ENCODE measurements at regions not wholly inside any gene's neighbourhood (a gene's known extent, or its start where the extent isn't known, plus 50 kb on each side); places are given as distances from the start of the nearest gene placed in this dataset.
"Not testable (repeated sequence)": the region's sequence is repeated elsewhere in the genome, so short reads cannot be mapped to it uniquely, and the experiment has no call there.

DNA sequence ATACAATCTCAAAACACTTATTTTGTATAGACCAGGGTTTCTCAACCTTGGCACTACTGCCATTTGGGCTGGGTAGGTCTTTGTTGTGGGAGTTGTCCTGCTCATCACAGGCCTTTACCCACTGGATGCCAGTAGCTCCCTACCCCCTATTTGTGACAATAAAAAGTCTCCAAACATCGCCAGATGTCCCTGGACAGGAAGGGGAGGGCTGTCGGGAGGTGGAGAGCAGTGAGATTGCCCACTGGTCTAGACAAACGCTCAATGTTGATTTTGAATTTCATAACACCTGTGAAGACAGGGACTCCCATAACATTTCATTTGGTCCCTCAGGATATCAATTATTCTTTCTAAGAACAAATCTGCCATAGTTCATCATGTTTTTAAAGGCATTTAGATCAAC, 151.7 kb upstream of the PTPRG start:
- Histone ChIP-seq H3K4me1 (peaks cover 9% of the 10 kb centered on the region), H3K27me3 (ENCODE audit: low read depth) (no peaks in the 10 kb centered on the region), H3K9me3 (no peaks in the 10 kb centered on the region), H3K4me3 (no peak overlapping the region), H3K36me3 (replicated peaks) (no peaks in the 10 kb centered on the region)
- no peak for DNase-seq (ENCODE audit: low spot score in 2 of 2)
- in situ Hi-C loops (cut with MboI; ENCODE audit: low sequenced_read_pairs) = loop anchor here (25.0 kb wide), 1 partner anchor 778 kb away; no protein-coding TSS in a partner anchor

DNA sequence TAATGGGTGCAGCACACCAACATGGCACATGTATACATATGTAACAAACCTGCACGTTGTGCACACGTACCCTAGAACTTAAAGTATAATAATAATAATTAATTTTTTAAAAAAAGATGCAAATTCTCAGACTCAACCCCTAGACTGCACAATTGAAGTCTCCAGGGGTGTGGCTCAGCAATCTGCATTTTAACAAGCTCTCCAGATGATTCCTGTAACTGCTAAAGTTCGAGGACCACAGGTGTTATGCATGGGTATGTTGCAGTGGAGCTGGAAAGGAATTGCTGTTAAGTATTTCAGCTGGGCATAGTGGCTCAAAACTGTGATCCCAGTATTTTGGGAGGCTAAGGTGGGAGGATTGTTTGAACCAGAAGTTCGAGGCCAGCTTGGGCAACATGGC, 151.0 kb upstream of the PTPRG start:
- H3K4me3 ChIP-seq; H3K36me3 ChIP-seq (replicated peaks); H3K9me3 ChIP-seq; H3K27me3 ChIP-seq (ENCODE audit: low read depth); DNase-seq (ENCODE audit: low spot score in 2 of 2); H3K4me1 ChIP-seq: not testable (repeated sequence)
- in situ Hi-C loops (cut with MboI; ENCODE audit: low sequenced_read_pairs) = loop anchor here (25.0 kb wide), 1 partner anchor 777 kb away; no protein-coding TSS in a partner anchor

DNA sequence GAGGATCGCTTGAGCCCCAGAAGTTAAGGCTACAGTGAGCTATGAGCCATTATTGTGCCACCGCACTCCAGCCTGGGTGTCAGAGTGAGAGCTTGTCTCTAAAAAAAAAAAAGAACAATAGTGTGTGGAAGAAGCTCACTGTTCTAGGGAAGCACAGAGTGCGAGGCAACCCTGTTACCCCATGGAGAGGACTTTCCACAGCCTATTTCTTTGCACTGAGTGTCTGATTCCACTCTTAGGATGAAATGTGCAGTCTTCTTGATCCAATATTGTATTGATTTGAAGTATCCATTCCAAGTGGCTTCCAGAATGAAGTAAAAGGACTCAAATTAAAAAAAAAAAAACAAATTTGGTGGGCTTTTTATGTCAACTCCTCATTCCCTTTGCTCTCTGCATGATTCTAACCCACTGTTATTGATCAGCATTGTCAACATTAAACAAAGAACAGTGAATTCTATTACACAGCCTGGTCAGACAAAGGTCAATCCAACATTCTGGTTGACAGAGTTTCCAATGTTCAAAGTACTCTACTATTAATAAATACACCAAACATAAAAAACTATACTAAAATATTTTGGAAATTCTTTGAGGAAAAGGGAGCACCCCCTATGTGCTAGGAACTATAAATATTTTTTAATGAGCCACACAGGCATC, 150.2 kb upstream of the PTPRG start:
- H3K36me3 ChIP-seq (replicated peaks) = no peaks in the 10 kb centered on the region
- in situ Hi-C loops (cut with MboI; ENCODE audit: low sequenced_read_pairs) = loop anchor here (25.0 kb wide), 1 partner anchor 776 kb away; no protein-coding TSS in a partner anchor
- no peak for DNase-seq (ENCODE audit: low spot score in 2 of 2)
- no peaks in the 10 kb centered on the region for H3K9me3 ChIP-seq
- H3K27me3 ChIP-seq (ENCODE audit: low read depth) = no peaks in the 10 kb centered on the region
- peaks cover 9% of the 10 kb centered on the region for H3K4me1 ChIP-seq
- no peak overlapping the region for H3K4me3 ChIP-seq

GRCh38 chr3:61414456-61414855, 146.9 kb upstream of the PTPRG start:
- no peaks in the 10 kb centered on the region for H3K36me3 ChIP-seq (replicated peaks)
- H3K4me3 ChIP-seq = no peak overlapping the region
- DNase-seq (ENCODE audit: low spot score in 2 of 2) = no peak
- no peaks in the 10 kb centered on the region for H3K9me3 ChIP-seq
- H3K4me1 ChIP-seq = peaks cover 9% of the 10 kb centered on the region
- in situ Hi-C loops (cut with MboI; ENCODE audit: low sequenced_read_pairs) = loop anchor here (25.0 kb wide), 1 partner anchor 773 kb away; no protein-coding TSS in a partner anchor
- no peaks in the 10 kb centered on the region for H3K27me3 ChIP-seq (ENCODE audit: low read depth)

DNA sequence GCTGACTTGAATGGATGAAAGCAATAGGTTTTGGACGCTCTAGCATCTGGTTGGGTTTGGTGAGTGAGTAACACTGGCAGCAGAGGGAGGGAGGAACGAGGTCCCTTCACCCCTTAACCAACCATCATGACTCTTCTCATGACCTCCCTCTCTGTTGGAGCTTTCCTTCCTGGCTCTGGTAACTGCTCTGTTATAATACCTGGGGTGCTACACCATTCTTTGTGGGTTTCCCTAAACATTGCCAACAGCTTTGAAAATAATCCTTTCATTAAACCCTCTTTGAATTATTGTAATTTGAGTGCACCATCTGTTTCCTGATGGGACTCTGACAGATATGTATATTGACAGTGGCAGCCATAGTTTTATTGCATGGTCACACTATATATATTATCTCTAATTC, 146.2 kb upstream of the PTPRG start:
- in situ Hi-C loops (cut with MboI; ENCODE audit: low sequenced_read_pairs) = loop anchor here (25.0 kb wide), 1 partner anchor 772 kb away; no protein-coding TSS in a partner anchor
- DNase-seq (ENCODE audit: low spot score in 2 of 2) = no peak
- Histone ChIP-seq H3K4me3 (no peak overlapping the region), H3K36me3 (replicated peaks) (no peaks in the 10 kb centered on the region), H3K9me3 (no peaks in the 10 kb centered on the region), H3K4me1 (peaks cover 9% of the 10 kb centered on the region), H3K27me3 (ENCODE audit: low read depth) (no peaks in the 10 kb centered on the region)

GRCh38 chr3:61416618-61417017, 144.8 kb upstream of the PTPRG start:
- Histone ChIP-seq H3K4me1 (peaks cover 9% of the 10 kb centered on the region), H3K4me3 (no peak overlapping the region), H3K9me3 (no peaks in the 10 kb centered on the region), H3K27me3 (ENCODE audit: low read depth) (no peaks in the 10 kb centered on the region), H3K36me3 (replicated peaks) (no peaks in the 10 kb centered on the region)
- in situ Hi-C loops (cut with MboI; ENCODE audit: low sequenced_read_pairs) = loop anchor here (25.0 kb wide), 1 partner anchor 771 kb away; no protein-coding TSS in a partner anchor
- DNase-seq (ENCODE audit: low spot score in 2 of 2) = no peak

DNA sequence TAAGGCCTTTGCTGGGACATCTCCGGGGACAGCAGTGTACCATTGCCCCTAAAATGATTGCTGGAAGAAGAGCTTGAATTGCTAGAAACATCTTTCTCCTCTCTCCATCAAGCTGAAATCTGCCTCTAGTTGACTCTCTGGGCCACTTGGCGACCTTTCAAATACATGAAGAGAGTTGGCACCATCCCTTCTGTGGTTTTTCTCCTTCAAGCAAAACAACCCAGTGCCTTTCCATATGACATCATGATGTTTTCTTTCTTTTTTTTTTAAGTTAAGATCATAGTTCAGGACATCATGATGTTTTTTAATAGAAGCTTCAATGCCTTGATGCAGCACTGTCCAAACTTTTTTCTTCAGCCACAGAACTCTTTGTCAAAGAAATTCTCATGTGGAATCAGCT, 144.0 kb upstream of the PTPRG start:
- H3K4me1 ChIP-seq = peaks cover 9% of the 10 kb centered on the region
- H3K27me3 ChIP-seq (ENCODE audit: low read depth) = no peaks in the 10 kb centered on the region
- no peaks in the 10 kb centered on the region for H3K9me3 ChIP-seq
- in situ Hi-C loops (cut with MboI; ENCODE audit: low sequenced_read_pairs) = loop anchor here (25.0 kb wide), 1 partner anchor 770 kb away; no protein-coding TSS in a partner anchor
- DNase-seq (ENCODE audit: low spot score in 2 of 2) = no peak
- H3K4me3 ChIP-seq = no peak overlapping the region
- no peaks in the 10 kb centered on the region for H3K36me3 ChIP-seq (replicated peaks)

DNA sequence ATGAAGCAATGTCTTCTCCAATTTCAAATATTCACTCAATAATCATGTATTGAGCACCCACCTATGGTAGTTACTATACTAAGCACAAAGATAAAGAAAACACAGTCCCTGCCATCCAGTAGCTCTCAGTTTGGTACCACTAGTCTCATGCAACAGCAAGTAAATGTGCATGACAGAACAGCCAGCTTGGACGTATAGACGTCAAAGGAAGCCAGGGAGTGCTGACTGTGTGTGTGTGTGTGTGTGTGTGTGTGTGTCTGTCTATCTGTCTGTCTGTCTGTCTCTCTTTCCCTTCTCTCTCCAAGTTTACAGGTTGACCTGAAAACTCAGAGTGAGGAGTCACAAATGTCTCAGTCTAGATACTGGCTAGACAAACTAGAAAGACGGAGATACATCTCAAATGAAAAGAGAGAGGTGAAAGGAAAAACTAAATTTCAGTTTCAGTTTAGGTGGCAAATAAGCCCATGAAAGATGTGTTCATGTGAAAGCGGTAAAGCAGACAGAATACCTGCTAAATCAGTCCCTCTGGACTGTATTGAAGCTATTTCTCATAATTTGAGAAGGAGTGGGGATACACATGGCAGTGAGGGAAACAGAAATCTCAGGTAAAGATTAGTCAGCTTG, 141.1 kb upstream of the PTPRG start:
- in situ Hi-C loops (cut with MboI; ENCODE audit: low sequenced_read_pairs) = loop anchor here (25.0 kb wide), 1 partner anchor 767 kb away; no protein-coding TSS in a partner anchor
- Histone ChIP-seq H3K4me3 (no peak overlapping the region), H3K36me3 (replicated peaks) (no peaks in the 10 kb centered on the region), H3K9me3 (no peaks in the 10 kb centered on the region), H3K27me3 (ENCODE audit: low read depth) (no peaks in the 10 kb centered on the region), H3K4me1 (no peaks in the 10 kb centered on the region)
- no peak for DNase-seq (ENCODE audit: low spot score in 2 of 2)

DNA sequence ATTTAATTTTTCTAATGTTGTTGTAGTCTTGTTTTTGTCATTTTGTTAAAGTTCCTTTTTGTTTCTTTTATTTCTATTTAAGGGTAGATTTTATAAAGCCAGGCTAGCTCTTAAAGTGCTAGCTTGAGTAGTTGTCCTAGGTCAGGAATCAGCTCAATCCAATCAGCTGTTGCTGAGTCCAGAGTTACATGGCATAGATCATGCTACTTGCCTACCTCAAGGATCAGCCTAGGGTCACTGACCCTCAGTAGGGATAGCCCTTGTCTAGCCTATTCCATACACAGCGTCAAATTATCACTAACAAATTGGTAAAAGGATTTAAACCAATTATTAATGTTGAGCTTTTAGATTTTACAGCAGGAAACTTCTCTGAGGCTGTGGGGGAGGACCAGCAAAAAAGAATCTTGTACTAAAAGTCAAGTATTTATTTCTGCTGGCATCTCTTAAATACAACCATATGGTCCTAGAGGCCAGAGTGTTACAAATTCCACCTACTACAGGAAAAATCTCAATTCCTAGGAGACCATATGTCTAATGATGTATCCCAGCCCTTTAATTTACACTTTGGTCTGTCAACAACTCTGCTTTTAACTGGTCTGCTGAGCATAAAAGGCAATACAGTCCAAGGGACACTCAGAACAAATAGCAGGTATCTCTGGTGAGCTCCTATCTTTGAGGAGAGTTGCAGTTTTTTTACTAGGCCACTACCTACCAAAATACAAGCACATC, 138.3 kb upstream of the PTPRG start:
- Histone ChIP-seq H3K4me3 (no peak overlapping the region), H3K27me3 (ENCODE audit: low read depth) (no peaks in the 10 kb centered on the region), H3K4me1 (no peaks in the 10 kb centered on the region), H3K9me3 (no peaks in the 10 kb centered on the region), H3K36me3 (replicated peaks) (no peaks in the 10 kb centered on the region)
- in situ Hi-C loops (cut with MboI; ENCODE audit: low sequenced_read_pairs) = loop anchor here (25.0 kb wide), 1 partner anchor 764 kb away; no protein-coding TSS in a partner anchor
- DNase-seq (ENCODE audit: low spot score in 2 of 2) = no peak

- H3K36me3 ChIP-seq (replicated peaks) = no peaks in the 10 kb centered on the region
- H3K4me3 ChIP-seq = no peak overlapping the region
- in situ Hi-C loops (cut with MboI; ENCODE audit: low sequenced_read_pairs) = no loop called here
- H3K9me3 ChIP-seq = no peaks in the 10 kb centered on the region
- no peaks in the 10 kb centered on the region for H3K4me1 ChIP-seq
- DNase-seq (ENCODE audit: low spot score in 2 of 2) = no peak
- no peaks in the 10 kb centered on the region for H3K27me3 ChIP-seq (ENCODE audit: low read depth)
Measured at GRCh38 chr3:61425356-61425755, 136.0 kb upstream of the PTPRG start.

DNA sequence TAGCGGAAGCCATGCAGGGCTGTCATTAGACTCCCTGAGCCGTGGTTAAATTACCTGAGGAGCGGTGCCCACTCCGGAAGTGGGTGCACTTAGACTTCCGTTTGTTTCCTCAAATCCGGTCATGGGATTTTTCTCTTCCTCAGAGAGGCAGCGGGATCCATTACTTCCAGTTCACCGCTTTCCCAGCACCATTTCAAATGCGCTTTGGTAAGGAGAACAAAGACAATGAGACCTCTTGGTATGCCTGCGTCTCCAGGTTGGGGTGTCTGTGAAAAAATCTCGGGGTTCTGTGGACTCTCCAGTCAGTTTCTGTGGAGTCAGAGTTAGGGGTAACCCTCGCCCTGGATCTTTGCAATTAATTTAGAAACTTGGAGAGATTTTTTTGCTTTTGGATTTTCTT, 132.3 kb upstream of the PTPRG start:
- H3K4me1 ChIP-seq = no peaks in the 10 kb centered on the region
- H3K4me3 ChIP-seq = no peak overlapping the region
- in situ Hi-C loops (cut with MboI; ENCODE audit: low sequenced_read_pairs) = no loop called here
- no peak for DNase-seq (ENCODE audit: low spot score in 2 of 2)
- H3K36me3 ChIP-seq (replicated peaks) = no peaks in the 10 kb centered on the region
- H3K27me3 ChIP-seq (ENCODE audit: low read depth) = no peaks in the 10 kb centered on the region
- H3K9me3 ChIP-seq = no peaks in the 10 kb centered on the region

GRCh38 chr3:61434901-61435300, 126.5 kb upstream of the PTPRG start:
- H3K36me3 ChIP-seq (replicated peaks); H3K4me3 ChIP-seq; DNase-seq (ENCODE audit: low spot score in 2 of 2); in situ Hi-C loops (cut with MboI; ENCODE audit: low sequenced_read_pairs); H3K4me1 ChIP-seq; H3K27me3 ChIP-seq (ENCODE audit: low read depth); H3K9me3 ChIP-seq: not testable (repeated sequence)

DNA sequence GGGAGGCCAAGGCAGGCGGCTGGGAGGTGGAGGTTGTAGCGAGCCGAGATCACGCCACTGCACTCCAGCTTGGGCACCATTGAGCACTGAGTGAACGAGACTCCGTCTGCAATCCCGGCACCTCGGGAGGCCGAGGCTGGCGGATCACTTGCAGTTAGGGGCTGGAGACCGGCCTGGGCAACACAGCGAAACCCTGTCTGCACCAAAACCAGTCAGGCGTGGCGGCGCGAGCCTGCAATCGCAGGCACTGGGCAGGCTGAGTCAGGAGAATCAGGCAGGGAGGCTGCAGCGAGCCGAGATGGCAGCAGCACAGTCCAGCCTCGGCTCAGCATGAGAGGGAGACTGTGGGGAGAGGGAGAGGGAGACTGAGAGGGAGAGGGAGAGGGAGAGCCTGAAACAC, 126.0 kb upstream of the PTPRG start:
- H3K36me3 ChIP-seq (replicated peaks); H3K4me3 ChIP-seq; H3K27me3 ChIP-seq (ENCODE audit: low read depth); DNase-seq (ENCODE audit: low spot score in 2 of 2); in situ Hi-C loops (cut with MboI; ENCODE audit: low sequenced_read_pairs); H3K9me3 ChIP-seq; H3K4me1 ChIP-seq: not testable (repeated sequence)

Measured in HAP-1 (cell line).